Stomach (tissue), 8 donors: ENCODE measurements at regions not wholly inside any gene's neighbourhood (a gene's known extent, or its start where the extent isn't known, plus 50 kb on each side); places are given as distances from the start of the nearest gene placed in this dataset.

Source experiments
- DNase-seq, 2 donors: peaks; one replicate each; pipeline versions ENCODE4 v3.0.0 to v3.0.0-alpha.2; 2013 to 2019
- H3K27ac ChIP-seq, 5 donors: fragments of 200-600 bp in 4 of 5; sonication (generic) in 4 of 5; one replicate each; pipeline ENCODE4 v1.5.1; 2013 to 2019; ENCODE audit warnings: mild to moderate bottlenecking in 1 of 5, moderate library complexity in 1 of 5
- H3K27me3 ChIP-seq, 3 donors: fragments of 200-600 bp; sonication (generic); one replicate each; pipeline ENCODE4 v1.5.1; 2017 to 2019; ENCODE audit warnings: mixed run types in 1 of 3
- H3K36me3 ChIP-seq, 4 donors: fragments of 200-600 bp; sonication (generic); 1 replicate in 3 of 4; 2 replicates in 1 of 4; pipeline ENCODE4 v1.5.1; 2016 to 2019
- H3K4me1 ChIP-seq, 4 donors: fragments of 200-600 bp; sonication (generic); one replicate each; pipeline ENCODE4 v1.5.1; 2016 to 2019
- H3K4me3 ChIP-seq, 4 donors: fragments of 200-600 bp; sonication (generic) in 3 of 4; one replicate each; pipeline ENCODE4 v1.5.1; 2016 to 2019; ENCODE audit warnings: mild to moderate bottlenecking in 1 of 4
- H3K9me3 ChIP-seq, 4 donors: fragments of 200-600 bp; sonication (generic); one replicate each; pipeline ENCODE4 v1.5.1; 2016 to 2019
- EP300 ChIP-seq: sonication (generic); formaldehyde crosslinking; IDR thresholded peaks from one replicate; pipeline ENCODE4 v1.6.1; 2017; ENCODE audit warnings: antibody characterized with exemption
- POLR2A ChIP-seq, 4 donors: fragments of 450-650 bp; IDR thresholded peaks; one replicate each; pipeline ENCODE4 v1.6.1; 2016; ENCODE audit warnings: antibody characterized with exemption in 4 of 4, control low read depth in 2 of 4, mild to moderate bottlenecking in 1 of 4, moderate library complexity in 1 of 4
- POLR2AphosphoS5 ChIP-seq, 3 donors: sonication (generic); formaldehyde crosslinking; IDR thresholded peaks; one replicate each; pipeline ENCODE4 v1.6.1; 2016; ENCODE audit warnings: antibody characterized with exemption in 3 of 3
- WGBS, 5 donors: extraction: QIAGEN DNeasy Blood & Tissue Kit in 3 of 5; methylation state at CpG; one replicate each; pipeline versions ENCODE4 v1.1.5 to v1.1.7; 2013 to 2018; 5-methylcytosine and 5-hydroxymethylcytosine counted together
- intact Hi-C: fragments of 100-400 bp; cut with DNase I; formaldehyde crosslinking; loops from one replicate; pipeline ENCODE4 v1.15.1; 2023; ENCODE audit warnings: low total_unique reads
- TF ChIP-seq, protein P1 (sequence below), 7 experiments: fragments of 450-650 bp in 4 of 7; fragments of 200-600 bp in 3 of 7; sonication (generic) in 3 of 7; IDR thresholded peaks; one replicate each; pipeline ENCODE4 v1.5.1; 2016 to 2019; ENCODE audit warnings: antibody characterized with exemption in 7 of 7, control low read depth in 2 of 7, mild to moderate bottlenecking in 1 of 7
- donor health status: healthy with polysubstance abuse.
- donor health status: Bipolar disorder and iron deficiency.
- donor health status: healthy.

GRCh38 chr4:189769131-189769530, 171.5 kb upstream of the FRG1 start:
- Histone ChIP-seq H3K27me3 (no peaks in the 10 kb centered on the region), H3K36me3 (no peaks in the 10 kb centered on the region), H3K4me3 (no peak overlapping the region), H3K27ac (no peak overlapping the region), H3K9me3 (peaks cover 0 to 8% (median 5%) of the 10 kb centered on the region in 4 donors), H3K4me1 (no peaks in the 10 kb centered on the region)
- intact Hi-C loops = no loop called here
- TF ChIP-seq POLR2AphosphoS5 (IDR thresholded peaks at IDR 0.05) = no peak
- no peak for TF ChIP-seq POLR2A (IDR thresholded peaks at IDR 0.05)
- TF ChIP-seq, protein P1, sequence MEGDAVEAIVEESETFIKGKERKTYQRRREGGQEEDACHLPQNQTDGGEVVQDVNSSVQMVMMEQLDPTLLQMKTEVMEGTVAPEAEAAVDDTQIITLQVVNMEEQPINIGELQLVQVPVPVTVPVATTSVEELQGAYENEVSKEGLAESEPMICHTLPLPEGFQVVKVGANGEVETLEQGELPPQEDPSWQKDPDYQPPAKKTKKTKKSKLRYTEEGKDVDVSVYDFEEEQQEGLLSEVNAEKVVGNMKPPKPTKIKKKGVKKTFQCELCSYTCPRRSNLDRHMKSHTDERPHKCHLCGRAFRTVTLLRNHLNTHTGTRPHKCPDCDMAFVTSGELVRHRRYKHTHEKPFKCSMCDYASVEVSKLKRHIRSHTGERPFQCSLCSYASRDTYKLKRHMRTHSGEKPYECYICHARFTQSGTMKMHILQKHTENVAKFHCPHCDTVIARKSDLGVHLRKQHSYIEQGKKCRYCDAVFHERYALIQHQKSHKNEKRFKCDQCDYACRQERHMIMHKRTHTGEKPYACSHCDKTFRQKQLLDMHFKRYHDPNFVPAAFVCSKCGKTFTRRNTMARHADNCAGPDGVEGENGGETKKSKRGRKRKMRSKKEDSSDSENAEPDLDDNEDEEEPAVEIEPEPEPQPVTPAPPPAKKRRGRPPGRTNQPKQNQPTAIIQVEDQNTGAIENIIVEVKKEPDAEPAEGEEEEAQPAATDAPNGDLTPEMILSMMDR (IDR thresholded peaks at IDR 0.05) = no peak
- TF ChIP-seq EP300 = no peak
- WGBS, 5 donors = 72 to 91% (median 78%) methylated on average over 9 of the region's 9 CpGs
- DNase-seq = no peak

GRCh38 chr4:189771696-189772361, 168.8 kb upstream of the FRG1 start:
- H3K27me3 ChIP-seq = no peaks in the 10 kb centered on the region
- 78 to 88% (median 84%) methylated on average over 11 of the region's 11 CpGs for WGBS, 5 donors
- peaks cover 0 to 8% (median 5%) of the 10 kb centered on the region in 4 donors for H3K9me3 ChIP-seq
- H3K36me3 ChIP-seq = no peaks in the 10 kb centered on the region
- DNase-seq = no peak
- intact Hi-C loops = no loop called here
- no peak overlapping the region for H3K27ac ChIP-seq
- TF ChIP-seq, protein P1 (IDR thresholded peaks at IDR 0.05) = no peak
- TF ChIP-seq EP300 = no peak
- TF ChIP-seq POLR2A (IDR thresholded peaks at IDR 0.05) = no peak
- TF ChIP-seq POLR2AphosphoS5 (IDR thresholded peaks at IDR 0.05) = no peak
- H3K4me3 ChIP-seq = no peak overlapping the region
- H3K4me1 ChIP-seq = no peaks in the 10 kb centered on the region

DNA sequence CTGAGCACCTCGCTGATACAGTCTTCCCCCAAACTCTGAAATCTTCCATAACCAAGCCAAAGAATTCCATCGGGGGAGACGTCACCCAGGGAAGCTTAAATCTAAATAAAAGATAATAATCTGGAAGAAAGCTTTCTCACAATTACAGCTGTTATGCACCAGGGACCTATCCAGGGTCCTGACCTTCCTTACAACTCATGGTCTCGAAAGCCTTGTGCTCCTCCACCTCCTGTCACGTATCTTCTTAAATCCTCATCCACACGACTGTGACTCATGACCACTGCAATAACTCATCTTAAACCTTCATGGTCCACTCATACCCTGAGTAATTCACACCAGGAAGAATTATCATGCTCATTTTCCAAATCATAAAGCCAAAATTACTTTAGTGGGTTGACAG, 166.8 kb upstream of the FRG1 start:
- H3K4me1 ChIP-seq = no peaks in the 10 kb centered on the region
- H3K27ac ChIP-seq = no peak overlapping the region
- no peak overlapping the region for H3K4me3 ChIP-seq
- DNase-seq = peak in 1 of 2 donors; percentile 20
- H3K9me3 ChIP-seq = peaks cover 0 to 8% (median 5%) of the 10 kb centered on the region in 4 donors
- 41 to 64% (median 47%) methylated on average over 6 of the region's 6 CpGs for WGBS, 5 donors
- TF ChIP-seq POLR2AphosphoS5 (IDR thresholded peaks at IDR 0.05) (no peak), POLR2A (IDR thresholded peaks at IDR 0.05) (no peak), EP300 (no peak)
- TF ChIP-seq, protein P1 (IDR thresholded peaks at IDR 0.05) = no peak
- no peaks in the 10 kb centered on the region for H3K36me3 ChIP-seq
- no peaks in the 10 kb centered on the region for H3K27me3 ChIP-seq
- intact Hi-C loops = no loop called here

- no peak for DNase-seq
- TF ChIP-seq POLR2A (IDR thresholded peaks at IDR 0.05) = no peak
- TF ChIP-seq, protein P1 (IDR thresholded peaks at IDR 0.05) = no peak
- no peak for TF ChIP-seq EP300
- no peak for TF ChIP-seq POLR2AphosphoS5 (IDR thresholded peaks at IDR 0.05)
Observed at GRCh38 chr4:189779281-189779980, 161.2 kb upstream of the FRG1 start.

More at GRCh38 chr4:189779281-189779980, 161.2 kb upstream of the FRG1 start:
- no peak overlapping the region for H3K27ac ChIP-seq
- H3K36me3 ChIP-seq = no peaks in the 10 kb centered on the region
- H3K4me1 ChIP-seq = no peaks in the 10 kb centered on the region
- H3K9me3 ChIP-seq = peaks cover 0 to 12% (median 5%) of the 10 kb centered on the region in 4 donors
- intact Hi-C loops = no loop called here
- H3K27me3 ChIP-seq = no peaks in the 10 kb centered on the region
- WGBS, 5 donors = 72 to 77% (median 75%) methylated on average over 7 of the region's 7 CpGs
- no peak overlapping the region for H3K4me3 ChIP-seq
